DND-41 (cell line): ENCODE measurements at regions not wholly inside any gene's neighbourhood (a gene's known extent, or its start where the extent isn't known, plus 50 kb on each side); places are given as distances from the start of the nearest gene placed in this dataset.

ENCODE experiments used
- EZH2 ChIP-seq: IDR thresholded peaks from 3 replicates; pipeline ENCODE4 v1.6.1; 2012; ENCODE audit warnings: borderline replicate concordance, low read depth, mild to moderate bottlenecking, moderate library complexity, low read length, inconsistent platforms; ENCODE audit not compliant: severe bottlenecking
- TF ChIP-seq, protein P1 (sequence below): IDR thresholded peaks from 2 replicates; pipeline ENCODE4 v1.5.1; 2012; ENCODE audit warnings: borderline replicate concordance, low read length, moderate library complexity, mild to moderate bottlenecking; ENCODE audit not compliant: poor library complexity, severe bottlenecking; ENCODE audit errors: extremely low read depth

DNA sequence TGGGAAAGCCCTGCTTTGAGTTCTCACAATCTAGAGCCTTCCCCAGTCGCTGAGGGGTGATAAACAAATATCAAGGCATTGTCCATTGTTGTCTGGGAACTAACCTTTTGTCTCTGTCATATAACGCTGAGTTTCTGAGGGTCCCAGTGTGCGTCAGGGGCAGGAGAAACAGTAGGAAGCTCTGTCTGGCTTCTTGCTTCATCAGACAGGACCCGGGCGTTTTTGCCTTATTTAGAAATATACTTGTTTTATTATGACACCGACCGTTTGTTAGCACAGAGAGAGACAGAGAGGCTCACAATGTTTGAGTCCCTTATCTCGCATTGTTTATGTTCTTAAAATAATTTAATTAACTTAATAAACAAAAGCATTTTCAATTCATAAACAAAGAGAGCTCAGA lies 204.9 kb upstream of the GAS1 start:
- TF ChIP-seq, protein P1, sequence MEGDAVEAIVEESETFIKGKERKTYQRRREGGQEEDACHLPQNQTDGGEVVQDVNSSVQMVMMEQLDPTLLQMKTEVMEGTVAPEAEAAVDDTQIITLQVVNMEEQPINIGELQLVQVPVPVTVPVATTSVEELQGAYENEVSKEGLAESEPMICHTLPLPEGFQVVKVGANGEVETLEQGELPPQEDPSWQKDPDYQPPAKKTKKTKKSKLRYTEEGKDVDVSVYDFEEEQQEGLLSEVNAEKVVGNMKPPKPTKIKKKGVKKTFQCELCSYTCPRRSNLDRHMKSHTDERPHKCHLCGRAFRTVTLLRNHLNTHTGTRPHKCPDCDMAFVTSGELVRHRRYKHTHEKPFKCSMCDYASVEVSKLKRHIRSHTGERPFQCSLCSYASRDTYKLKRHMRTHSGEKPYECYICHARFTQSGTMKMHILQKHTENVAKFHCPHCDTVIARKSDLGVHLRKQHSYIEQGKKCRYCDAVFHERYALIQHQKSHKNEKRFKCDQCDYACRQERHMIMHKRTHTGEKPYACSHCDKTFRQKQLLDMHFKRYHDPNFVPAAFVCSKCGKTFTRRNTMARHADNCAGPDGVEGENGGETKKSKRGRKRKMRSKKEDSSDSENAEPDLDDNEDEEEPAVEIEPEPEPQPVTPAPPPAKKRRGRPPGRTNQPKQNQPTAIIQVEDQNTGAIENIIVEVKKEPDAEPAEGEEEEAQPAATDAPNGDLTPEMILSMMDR = no peak
- TF ChIP-seq EZH2 = no peak
